Body of pancreas (tissue), 4 donors: ENCODE measurements at regions not wholly inside any gene's neighbourhood (a gene's known extent, or its start where the extent isn't known, plus 50 kb on each side); places are given as distances from the start of the nearest gene placed in this dataset.
"Not testable (repeated sequence)": the region's sequence is repeated elsewhere in the genome, so short reads cannot be mapped to it uniquely, and the experiment has no call there.

Experiments used
- ATAC-seq: fragments of 150-250 bp; one replicate; pipeline ENCODE4 v1.9.1; 2016
- DNase-seq, 4 donors: peaks; one replicate each; pipeline ENCODE4 v3.0.0-alpha.2; 2019
- H3K27ac ChIP-seq, 4 donors: fragments of 200-600 bp; sonication (generic); 1 replicate in 3 of 4; 2 replicates in 1 of 4; pipeline versions ENCODE4 v1.5.1 to v1.6.1; 2016 to 2019; ENCODE audit warnings: mild to moderate bottlenecking in 1 of 4, mixed read lengths in 1 of 4, moderate library complexity in 1 of 4
- H3K27me3 ChIP-seq, 2 donors: fragments of 200-600 bp; sonication (generic); one replicate each; pipeline ENCODE4 v1.6.0; 2016; ENCODE audit warnings: mild to moderate bottlenecking in 1 of 2
- H3K36me3 ChIP-seq, 2 donors: fragments of 200-600 bp; sonication (generic); replicated peaks in 1 of 2; 2 replicates each; pipeline ENCODE4 v1.5.1; 2016; ENCODE audit warnings: low read depth in 2 of 2; ENCODE audit not compliant: insufficient read depth in 1 of 2
- H3K4me1 ChIP-seq: fragments of 200-600 bp; sonication (generic); one replicate; pipeline ENCODE4 v1.6.0; 2016
- H3K4me3 ChIP-seq, 2 donors: fragments of 200-600 bp; sonication (generic); 1 replicate in 1 of 2; 2 replicates in 1 of 2; pipeline ENCODE4 v1.5.1; 2016 to 2019
- H3K9me3 ChIP-seq, 3 donors: fragments of 200-600 bp; sonication (generic); 1 replicate in 2 of 3; 2 replicates in 1 of 3; pipeline ENCODE4 v1.5.1; 2016
- CTCF ChIP-seq, 7 experiments: fragments of 450-650 bp in 4 of 7; fragments of 200-600 bp in 3 of 7; sonication (generic) in 3 of 7; IDR thresholded peaks; one replicate each; pipeline ENCODE4 v1.5.1; 2016 to 2019; ENCODE audit warnings: antibody characterized with exemption in 7 of 7
- POLR2A ChIP-seq, 3 donors: fragments of 450-650 bp; IDR thresholded peaks; one replicate each; pipeline ENCODE4 v1.6.1; 2016; ENCODE audit warnings: antibody characterized with exemption in 3 of 3, mild to moderate bottlenecking in 2 of 3
- WGBS, 2 donors: methylation state at CpG; one replicate each; pipeline ENCODE4 v1.1.5; 2017; 5-methylcytosine and 5-hydroxymethylcytosine counted together
- intact Hi-C: fragments of 100-400 bp; cut with DNase I; formaldehyde crosslinking; loops from one replicate; pipeline ENCODE4 v1.15.1; 2023

GRCh38 chr16:48959747-48960146, 321.9 kb downstream of the CBLN1 start:
- Histone ChIP-seq H3K27ac (no peak overlapping the region), H3K9me3 (peaks cover 0 to 7% (median 0%) of the 10 kb centered on the region in 3 donors), H3K4me1 (no peaks in the 10 kb centered on the region), H3K27me3 (no peaks in the 10 kb centered on the region), H3K36me3 (no peaks in the 10 kb centered on the region), H3K4me3 (no peak overlapping the region)
- DNase-seq (no peak), ATAC-seq (no peak)
- intact Hi-C loops: no loop called here
- TF ChIP-seq POLR2A (IDR thresholded peaks at IDR 0.05) (no peak), CTCF (IDR thresholded peaks at IDR 0.05) (no peak)

GRCh38 chr16:48959204-48959603, 322.4 kb downstream of the CBLN1 start:
- H3K27ac ChIP-seq: no peak overlapping the region
- no peak overlapping the region for H3K4me3 ChIP-seq
- H3K27me3 ChIP-seq: no peaks in the 10 kb centered on the region
- DNase-seq: no peak
- intact Hi-C loops: no loop called here
- TF ChIP-seq POLR2A (IDR thresholded peaks at IDR 0.05): no peak
- TF ChIP-seq CTCF (IDR thresholded peaks at IDR 0.05): no peak
- H3K36me3 ChIP-seq: no peaks in the 10 kb centered on the region
- ATAC-seq: no peak
- peaks cover 0 to 7% (median 0%) of the 10 kb centered on the region in 3 donors for H3K9me3 ChIP-seq
- no peaks in the 10 kb centered on the region for H3K4me1 ChIP-seq
- 41 to 50% methylated on average over 1 to 3 of the region's 3 CpGs for WGBS, 2 donors

GRCh38 chr16:48958681-48959080, 323.0 kb downstream of the CBLN1 start:
- Histone ChIP-seq H3K4me1 (no peaks in the 10 kb centered on the region), H3K36me3 (no peaks in the 10 kb centered on the region), H3K27me3 (no peaks in the 10 kb centered on the region), H3K4me3 (no peak overlapping the region), H3K27ac (no peak overlapping the region), H3K9me3 (peaks cover 0 to 7% (median 0%) of the 10 kb centered on the region in 3 donors)
- WGBS, 2 donors: 58 to 83% methylated on average over 5 of the region's 5 CpGs
- no peak for TF ChIP-seq CTCF (IDR thresholded peaks at IDR 0.05)
- TF ChIP-seq POLR2A (IDR thresholded peaks at IDR 0.05): no peak
- intact Hi-C loops: no loop called here
- ATAC-seq (no peak), DNase-seq (no peak)

- Histone ChIP-seq H3K4me1 (no peaks in the 10 kb centered on the region), H3K4me3 (no peak overlapping the region), H3K27ac (no peak overlapping the region), H3K9me3 (peaks cover 0 to 4% (median 0%) of the 10 kb centered on the region in 3 donors), H3K27me3 (no peaks in the 10 kb centered on the region), H3K36me3 (no peaks in the 10 kb centered on the region)
- TF ChIP-seq POLR2A (IDR thresholded peaks at IDR 0.05): no peak
- TF ChIP-seq CTCF (IDR thresholded peaks at IDR 0.05): no peak
- DNase-seq (no peak), ATAC-seq (no peak)
- intact Hi-C loops: no loop called here
- 46% methylated on average over 4 of the region's 4 CpGs for WGBS, 2 donors
Observed at GRCh38 chr16:48956620-48957019, 325.0 kb downstream of the CBLN1 start.

- no peak for ATAC-seq
- no peak overlapping the region for H3K27ac ChIP-seq
- H3K4me1 ChIP-seq: no peaks in the 10 kb centered on the region
- no peaks in the 10 kb centered on the region for H3K36me3 ChIP-seq
- TF ChIP-seq CTCF (IDR thresholded peaks at IDR 0.05) (no peak), POLR2A (IDR thresholded peaks at IDR 0.05) (no peak)
- no peak for DNase-seq
- H3K4me3 ChIP-seq: no peak overlapping the region
- H3K27me3 ChIP-seq: no peaks in the 10 kb centered on the region
- H3K9me3 ChIP-seq: no peaks in the 10 kb centered on the region
- intact Hi-C loops: no loop called here
- 33 to 36% methylated on average over 3 of the region's 3 CpGs for WGBS, 2 donors
Observed at GRCh38 chr16:48955837-48956236, 325.8 kb downstream of the CBLN1 start.

GRCh38 chr16:48951621-48952125, 330.0 kb downstream of the CBLN1 start:
- ATAC-seq, H3K27ac ChIP-seq, H3K27me3 ChIP-seq, intact Hi-C loops, H3K36me3 ChIP-seq, H3K9me3 ChIP-seq, H3K4me3 ChIP-seq, H3K4me1 ChIP-seq, DNase-seq: not testable (repeated sequence)
- 85 to 92% methylated on average over 7 to 8 of the region's 41 CpGs for WGBS, 2 donors
